Right lobe of liver (tissue), 4 donors: ENCODE measurements at regions not wholly inside any gene's neighbourhood (a gene's known extent, or its start where the extent isn't known, plus 50 kb on each side); places are given as distances from the start of the nearest gene placed in this dataset.

Experiments used
- CTCF ChIP-seq, 4 donors: fragments of 200-600 bp in 3 of 4; fragments of 450-650 bp in 1 of 4; IDR thresholded peaks; one replicate each; pipeline versions ENCODE4 v1.5.1 to v1.8.0; 2016 to 2022; ENCODE audit warnings: antibody characterized with exemption in 4 of 4, mild to moderate bottlenecking in 2 of 4
- POLR2A ChIP-seq: fragments of 450-650 bp; IDR thresholded peaks from one replicate; pipeline ENCODE4 v1.6.1; 2017; ENCODE audit warnings: antibody characterized with exemption, mild to moderate bottlenecking
- donor health status: DM: no; HTN: no; CAD: no.
- donor health status: DM: no; HTN: no; CAD: no.
- donor health status: DM: no; HTN: yes; CAD: no.

GRCh38 chr13:109371066-109371465, 415.3 kb downstream of the IRS2 start:
- TF ChIP-seq CTCF (IDR thresholded peaks at IDR 0.05): no peak
- TF ChIP-seq POLR2A: no peak
